Activated T-cell treated with anti-CD3 and anti-CD28 coated beads, Interleukin-2, amount 50 U/mL, for 72 hours (primary cell): ENCODE measurements at regions not wholly inside any gene's neighbourhood (a gene's known extent, or its start where the extent isn't known, plus 50 kb on each side); places are given as distances from the start of the nearest gene placed in this dataset.
"Not testable (repeated sequence)": the region's sequence is repeated elsewhere in the genome, so short reads cannot be mapped to it uniquely, and the experiment has no call there.

Experiments used
- ATAC-seq, 2 donors: fragments of 150-1000 bp; cut with Tn5 transposase; replicated peaks in 1 of 2; 2 replicates each; pipeline ENCODE4 v1.10.0; 2021; ENCODE audit warnings: moderate library complexity in 2 of 2, mild to moderate bottlenecking in 1 of 2
- DNase-seq, 2 donors: peaks; one replicate each; pipeline ENCODE4 v3.0.0; 2021 to 2022; ENCODE audit warnings: mixed read lengths in 1 of 2
- H3K27ac Mint-ChIP-seq: one replicate; pipeline ENCODE4 v1.8.0; 2022; ENCODE audit warnings: mild to moderate bottlenecking, moderate library complexity, mixed read lengths
- H3K27me3 Mint-ChIP-seq: one replicate; pipeline ENCODE4 v1.8.0; 2022; ENCODE audit warnings: low read depth, mixed read lengths
- H3K36me3 Mint-ChIP-seq, 2 donors: one replicate each; pipeline ENCODE4 v1.8.0; 2022; ENCODE audit warnings: mixed read lengths in 2 of 2, mild to moderate bottlenecking in 1 of 2; ENCODE audit not compliant: insufficient read depth in 2 of 2
- H3K4me1 Mint-ChIP-seq: one replicate; pipeline ENCODE4 v1.8.0; 2022; ENCODE audit warnings: low read depth, mixed read lengths
- H3K4me3 Mint-ChIP-seq, 2 donors: one replicate each; pipeline ENCODE4 v1.8.0; 2022; ENCODE audit warnings: mild to moderate bottlenecking in 2 of 2, mixed read lengths in 2 of 2, moderate library complexity in 2 of 2
- H3K9me3 Mint-ChIP-seq, 2 donors: one replicate each; pipeline ENCODE4 v1.8.0; 2022; ENCODE audit warnings: mixed read lengths in 2 of 2

DNA sequence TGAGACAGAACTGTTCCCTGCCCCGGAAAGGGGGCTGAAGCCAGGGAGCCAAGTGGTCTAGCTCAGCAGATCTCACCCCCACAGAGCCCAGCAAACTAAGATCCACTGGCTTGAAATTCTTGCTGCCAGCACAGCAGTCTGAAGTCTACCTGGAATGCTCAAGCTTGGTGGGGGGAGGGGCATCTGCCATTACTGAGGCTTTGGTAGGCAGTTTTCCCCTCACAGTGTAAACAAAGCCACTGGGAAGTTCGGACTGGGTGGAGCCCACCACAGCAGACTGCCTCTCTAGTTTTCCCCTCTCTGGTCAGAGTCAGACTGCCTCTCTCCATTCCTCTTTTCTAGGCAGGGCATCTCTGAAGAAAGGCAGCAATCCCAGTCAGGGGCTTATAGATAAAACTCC, 68.5 kb upstream of the MAN1A1 start:
- peaks cover 23 to 25% of the 10 kb centered on the region in 2 donors for H3K9me3 Mint-ChIP-seq
- not testable (repeated sequence) for H3K4me3 Mint-ChIP-seq, H3K4me1 Mint-ChIP-seq, DNase-seq, ATAC-seq, H3K27me3 Mint-ChIP-seq, H3K27ac Mint-ChIP-seq
- peaks cover 6 to 10% of the 10 kb centered on the region in 2 donors for H3K36me3 Mint-ChIP-seq

DNA sequence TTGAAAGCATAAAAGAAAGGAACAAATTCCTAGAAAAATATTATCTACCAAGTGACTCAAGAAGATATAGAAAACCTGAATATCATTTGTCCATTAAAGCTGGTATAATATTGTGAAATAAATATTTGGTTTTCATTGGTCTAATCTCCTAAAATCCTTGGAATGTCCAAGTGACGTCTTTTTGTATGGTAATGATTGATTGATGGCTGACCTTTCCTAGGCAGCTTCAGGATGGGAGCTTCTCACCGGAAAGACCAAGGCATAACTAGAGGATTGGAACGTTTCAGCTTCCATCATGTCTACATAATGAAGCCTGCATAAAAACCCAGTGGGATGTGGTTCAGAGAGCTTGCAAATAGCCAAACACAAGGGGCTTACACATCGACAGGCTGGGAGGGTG, 57.6 kb upstream of the MAN1A1 start:
- ATAC-seq (no peak), DNase-seq (no peak)
- Mint-ChIP-seq H3K4me3 (no peak overlapping the region), H3K36me3 (peaks cover 0 to 6% of the 10 kb centered on the region in 2 donors), H3K9me3 (peaks cover 8 to 10% of the 10 kb centered on the region in 2 donors), H3K27ac (no peak overlapping the region), H3K27me3 (no peaks in the 10 kb centered on the region), H3K4me1 (no peaks in the 10 kb centered on the region)

DNA sequence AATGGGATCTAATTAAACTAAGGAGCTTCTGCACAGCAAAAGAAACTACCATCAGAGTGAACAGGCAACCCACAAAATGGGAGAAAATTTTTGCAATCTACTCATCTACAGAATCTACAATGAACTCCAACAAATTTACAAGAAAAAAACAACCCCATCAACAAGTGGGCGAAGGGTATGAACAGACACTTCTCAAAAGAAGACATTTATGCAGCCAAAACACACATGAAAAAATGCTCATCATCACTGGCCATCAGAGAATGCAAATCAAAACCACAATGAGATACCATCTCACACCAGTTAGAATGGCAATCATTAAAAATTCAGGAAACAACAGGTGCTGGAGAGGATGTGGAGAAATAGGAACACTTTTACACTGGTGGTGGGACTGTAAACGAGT, 55.6 kb upstream of the MAN1A1 start:
- not testable (repeated sequence) for ATAC-seq, DNase-seq, H3K27ac Mint-ChIP-seq, H3K27me3 Mint-ChIP-seq, H3K36me3 Mint-ChIP-seq, H3K4me3 Mint-ChIP-seq, H3K4me1 Mint-ChIP-seq
- H3K9me3 Mint-ChIP-seq, result peaks cover 14% of the 10 kb centered on the region in 2 donors
